ENCODE measurements at regions not wholly inside any gene's neighbourhood (a gene's known extent, or its start where the extent isn't known, plus 50 kb on each side); places are given as distances from the start of the nearest gene placed in this dataset.

- ChIA-PET POLR2A (no interaction called here), CTCF (interaction anchor here (1.2 kb wide), 1 partner anchor 11 kb away, joined by 4 read pairs; no protein-coding TSS in a partner anchor)
- no peak for DNase-seq (ENCODE audit: low read depth, low spot score)
- no peak for TF ChIP-seq CTCF (IDR thresholded peaks at IDR 0.05; ENCODE audit: insufficient read depth, low read length, missing control alignments)
- H3K4me3 ChIP-seq (ENCODE audit: low read depth, low read length) = no peak overlapping the region
These were observed 211.3 kb downstream of the FOXL1 start for GRCh38 chr16:86789621-86790051.

GRCh38 chr16:86791287-86792035, 213.1 kb downstream of the FOXL1 start:
- ChIA-PET CTCF (interaction anchor here (1.2 to 1.5 kb wide), 2 partner anchors 19 to 272 kb away, joined by 3 to 4 read pairs; no protein-coding TSS in a partner anchor), POLR2A (interaction anchor here (0.6 kb wide), 1 partner anchor 28 kb away, joined by 3 read pairs; no protein-coding TSS in a partner anchor)
- TF ChIP-seq CTCF (IDR thresholded peaks at IDR 0.05; ENCODE audit: insufficient read depth, low read length, missing control alignments) = no peak
- DNase-seq (ENCODE audit: low read depth, low spot score) = no peak
- no peak overlapping the region for H3K4me3 ChIP-seq (ENCODE audit: low read depth, low read length)

GRCh38 chr16:86794216-86794864, 216.0 kb downstream of the FOXL1 start:
- H3K4me3 ChIP-seq (ENCODE audit: low read depth, low read length) = no peak overlapping the region
- CTCF ChIA-PET = interaction anchor here (1.0 kb wide), 1 partner anchor 15 kb away, joined by 3 read pairs; no protein-coding TSS in a partner anchor
- no peak for TF ChIP-seq CTCF (IDR thresholded peaks at IDR 0.05; ENCODE audit: insufficient read depth, low read length, missing control alignments)
- POLR2A ChIA-PET = no interaction called here
- no peak for DNase-seq (ENCODE audit: low read depth, low spot score)

DNA sequence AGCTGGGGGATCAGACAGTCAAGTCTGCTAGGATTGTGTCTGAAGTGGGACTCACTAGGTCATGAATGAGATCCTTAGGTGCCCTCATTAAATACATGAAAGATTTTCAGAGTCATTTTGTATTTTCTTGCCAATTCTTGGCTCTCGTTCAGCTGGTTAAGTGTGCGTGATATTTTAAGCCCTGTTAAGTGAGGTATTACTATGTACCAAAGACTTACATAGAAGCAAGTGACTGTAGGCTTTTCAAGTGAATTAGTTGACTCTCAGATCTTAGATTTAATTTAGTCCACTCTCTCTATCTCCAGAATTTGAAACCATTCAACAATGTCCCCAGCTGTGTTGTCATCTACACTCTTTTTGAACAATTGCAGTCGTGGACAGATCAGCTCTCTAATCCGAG, 219.4 kb downstream of the FOXL1 start:
- no peak overlapping the region for H3K4me3 ChIP-seq (ENCODE audit: low read depth, low read length)
- no peak for TF ChIP-seq CTCF (IDR thresholded peaks at IDR 0.05; ENCODE audit: insufficient read depth, low read length, missing control alignments)
- POLR2A ChIA-PET = no interaction called here
- DNase-seq (ENCODE audit: low read depth, low spot score) = no peak
- CTCF ChIA-PET = interaction anchor here (1.0 kb wide), 1 partner anchor 12 kb away, joined by 5 read pairs; no protein-coding TSS in a partner anchor

DNA sequence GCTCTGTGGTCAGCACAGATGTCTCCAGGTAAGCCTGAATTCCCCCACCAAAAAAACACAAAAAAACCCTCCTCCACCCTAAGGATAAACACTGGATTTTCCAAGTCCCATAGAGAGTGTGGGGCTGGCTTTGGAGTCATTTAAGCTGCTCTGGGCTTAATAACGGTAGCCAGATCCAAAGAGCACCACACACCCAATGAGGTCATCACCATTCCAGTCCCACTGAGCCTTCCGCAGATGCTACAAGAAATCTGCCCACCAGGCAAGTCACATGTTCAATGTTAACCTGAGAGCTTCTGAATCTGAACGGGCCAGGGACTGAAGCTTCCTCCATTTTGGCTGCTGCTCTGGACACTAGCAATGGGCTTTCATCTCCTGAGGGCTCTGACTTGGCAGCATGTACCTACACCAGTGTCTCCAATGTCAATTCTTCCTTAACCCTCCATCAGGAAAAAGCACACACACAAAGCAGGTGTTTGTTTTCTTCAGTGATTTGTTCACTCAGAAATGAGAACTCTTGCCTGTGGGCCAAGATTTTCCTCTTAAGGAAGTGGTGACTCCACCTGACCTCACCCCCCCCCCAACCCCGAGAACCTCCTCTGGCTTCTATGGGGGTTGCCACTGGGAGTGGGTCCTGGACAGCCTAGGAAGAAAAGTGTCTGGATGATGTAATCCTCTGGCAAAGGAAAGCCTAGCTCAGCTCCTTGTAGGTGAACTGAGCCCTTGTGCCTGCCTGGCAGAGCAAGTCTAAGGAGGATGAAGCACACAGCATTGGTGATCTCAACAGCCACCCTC, 220.1 kb downstream of the FOXL1 start:
- ChIA-PET CTCF (interaction anchor here (1.0 kb wide), 1 partner anchor 11 kb away, joined by 5 read pairs; no protein-coding TSS in a partner anchor), POLR2A (no interaction called here)
- TF ChIP-seq CTCF (IDR thresholded peaks at IDR 0.05; ENCODE audit: insufficient read depth, low read length, missing control alignments) = no peak
- no peak for DNase-seq (ENCODE audit: low read depth, low spot score)
- H3K4me3 ChIP-seq (ENCODE audit: low read depth, low read length) = no peak overlapping the region
